T-cell (primary cell): ENCODE measurements at regions not wholly inside any gene's neighbourhood (a gene's known extent, or its start where the extent isn't known, plus 50 kb on each side); places are given as distances from the start of the nearest gene placed in this dataset.

ENCODE experiments used
- ATAC-seq, 4 experiments: fragments of 200-7000 bp in 3 of 4; fragments of 150-1000 bp in 1 of 4; cut with Tn5 transposase; replicated peaks in 1 of 4; 1 replicate in 3 of 4; 2 replicates in 1 of 4; pipeline ENCODE4 v1.10.0; 2021; ENCODE audit warnings: moderate library complexity in 3 of 4, mild to moderate bottlenecking in 2 of 4, moderate number of reproducible peaks in 1 of 4
- CTCF ChIA-PET, 2 donors: fragments of 300-600 bp; sonication (Branson Sonifier 250); formaldehyde crosslinking; loops; one replicate each; lab custom pipeline; 2022; ENCODE audit warnings: antibody characterized with exemption in 2 of 2; lab: Charles Lee
- POLR2A ChIA-PET, 2 donors: fragments of 300-600 bp; sonication (Branson Sonifier 250); formaldehyde crosslinking; loops; one replicate each; lab custom pipeline; 2022; ENCODE audit warnings: antibody characterized with exemption in 2 of 2; lab: Charles Lee
- DNase-seq, 35 experiments: peaks; one replicate each; pipeline versions ENCODE4 v3.0.0 to v3.0.0-alpha.2; 2013 to 2023
- H3K27ac ChIP-seq: one replicate; pipeline ENCODE4 v1.5.1; 2013; ENCODE audit warnings: low read length
- H3K27me3 ChIP-seq, 2 experiments: replicated peaks in 1 of 2; 1 replicate in 1 of 2; 2 replicates in 1 of 2; pipeline versions ENCODE4 v1.6.1 to v1.7.0; 2013; ENCODE audit warnings: low read length in 1 of 2, mixed read lengths in 1 of 2; ENCODE audit not compliant: control insufficient read depth in 2 of 2, insufficient read depth in 2 of 2; ENCODE audit errors: extremely low read depth in 1 of 2
- H3K36me3 ChIP-seq, 2 donors: 1 replicate in 1 of 2; 2 replicates in 1 of 2; pipeline versions ENCODE4 v1.6.1 to v1.7.0; 2013; ENCODE audit warnings: low read length in 1 of 2; ENCODE audit not compliant: control insufficient read depth in 2 of 2, insufficient read depth in 1 of 2; ENCODE audit errors: extremely low read depth in 1 of 2
- H3K4me1 ChIP-seq, 2 experiments: 1 replicate in 1 of 2; 2 replicates in 1 of 2; pipeline versions ENCODE4 v1.6.1 to v1.7.0; 2013; ENCODE audit warnings: low read length in 2 of 2, mixed read lengths in 1 of 2; ENCODE audit not compliant: insufficient read depth in 2 of 2, control insufficient read depth in 1 of 2; ENCODE audit errors: extremely low read depth in 1 of 2
- H3K4me3 ChIP-seq, 2 donors: 1 replicate in 1 of 2; 2 replicates in 1 of 2; pipeline versions ENCODE4 v1.5.1 to v1.7.0; 2013; ENCODE audit warnings: mild to moderate bottlenecking in 2 of 2, low read length in 1 of 2, moderate library complexity in 1 of 2; ENCODE audit not compliant: control insufficient read depth in 1 of 2; ENCODE audit errors: extremely low read depth in 1 of 2
- H3K9me3 ChIP-seq: 2 replicates; pipeline ENCODE4 v1.7.0; 2013
- H3K27ac Mint-ChIP-seq, 2 donors: one replicate each; pipeline ENCODE4 v1.8.0; 2020 to 2021; ENCODE audit warnings: mild to moderate bottlenecking in 2 of 2, mixed read lengths in 2 of 2
- H3K27me3 Mint-ChIP-seq, 2 donors: one replicate each; pipeline ENCODE4 v1.8.0; 2021 to 2022; ENCODE audit warnings: mixed read lengths in 2 of 2
- H3K36me3 Mint-ChIP-seq: one replicate; pipeline ENCODE4 v1.8.0; 2021; ENCODE audit warnings: mixed read lengths
- H3K4me1 Mint-ChIP-seq, 3 donors: one replicate each; pipeline ENCODE4 v1.8.0; 2020 to 2022; ENCODE audit warnings: mixed read lengths in 3 of 3, mild to moderate bottlenecking in 1 of 3
- H3K4me3 Mint-ChIP-seq, 3 donors: one replicate each; pipeline ENCODE4 v1.8.0; 2020 to 2022; ENCODE audit warnings: mild to moderate bottlenecking in 3 of 3, mixed read lengths in 3 of 3, moderate library complexity in 3 of 3
- H3K9me3 Mint-ChIP-seq, 3 donors: one replicate each; pipeline ENCODE4 v1.8.0; 2020 to 2022; ENCODE audit warnings: mixed read lengths in 3 of 3
- WGBS: methylation state at CpG from one replicate; pipeline ENCODE4 v1.1.5; 2013; ENCODE audit warnings: missing lambda C conversion rate; ENCODE audit not compliant: insufficient coverage; 5-methylcytosine and 5-hydroxymethylcytosine counted together

DNA sequence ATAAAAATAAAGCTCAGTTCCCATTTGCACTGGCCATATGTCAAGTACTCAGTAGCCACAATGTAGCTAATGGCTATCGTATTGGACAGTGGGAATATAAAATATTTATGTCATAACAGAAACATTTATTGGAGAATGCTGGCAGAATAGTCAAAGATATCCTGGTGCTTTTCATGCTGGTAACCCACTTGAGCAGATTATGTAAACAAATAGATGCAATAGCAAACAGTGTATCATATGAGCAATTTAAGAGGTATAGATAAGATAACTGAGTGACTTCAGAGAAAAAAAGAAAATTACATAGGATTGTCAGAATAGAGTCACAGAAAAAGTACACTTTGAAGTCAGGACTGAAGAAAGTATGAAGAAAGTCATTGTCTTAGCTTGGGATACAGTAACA is 426.6 kb downstream of the NDFIP2 start:
- no peak for ATAC-seq
- CTCF ChIA-PET: no interaction called here

DNA sequence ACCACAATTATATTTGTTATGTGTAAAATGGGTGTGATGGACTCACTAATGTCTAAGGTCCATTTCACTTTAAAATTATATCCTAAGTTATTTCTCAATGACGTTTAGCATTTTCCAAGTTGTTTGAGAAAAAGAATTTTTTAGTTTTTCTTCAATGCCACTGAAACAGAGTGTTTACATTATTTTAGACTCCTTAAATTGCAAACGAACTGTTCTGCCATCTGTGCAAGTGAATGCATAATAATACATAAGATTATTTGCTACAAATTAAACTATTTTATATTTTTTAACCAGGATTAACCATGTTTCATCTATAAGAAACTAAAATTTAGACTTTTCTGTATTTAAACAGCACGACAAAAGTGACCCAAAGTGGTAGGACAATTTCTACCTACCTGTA is 425.4 kb downstream of the NDFIP2 start:
- H3K27ac ChIP-seq: no peak overlapping the region
- no peaks in the 10 kb centered on the region for H3K36me3 Mint-ChIP-seq
- no peaks in the 10 kb centered on the region for H3K4me1 ChIP-seq
- no peaks in the 10 kb centered on the region for H3K27me3 Mint-ChIP-seq
- H3K4me3 ChIP-seq: no peak overlapping the region
- POLR2A ChIA-PET: no interaction called here
- no peaks in the 10 kb centered on the region for H3K9me3 Mint-ChIP-seq
- H3K36me3 ChIP-seq: no peaks in the 10 kb centered on the region
- H3K9me3 ChIP-seq: no peaks in the 10 kb centered on the region
- ATAC-seq (no peak), DNase-seq (no peak)
- no peaks in the 10 kb centered on the region for H3K4me1 Mint-ChIP-seq
- no peaks in the 10 kb centered on the region for H3K27me3 ChIP-seq
- no CpG with 5 or more reads among the region's 3 CpGs for WGBS
- no peak overlapping the region for H3K27ac Mint-ChIP-seq
- no peak overlapping the region for H3K4me3 Mint-ChIP-seq
- CTCF ChIA-PET: no interaction called here

More for the DNA sequence above, 426.6 kb downstream of the NDFIP2 start:
- Histone ChIP-seq H3K36me3 (no peaks in the 10 kb centered on the region), H3K27ac (no peak overlapping the region), H3K9me3 (no peaks in the 10 kb centered on the region), H3K27me3 (no peaks in the 10 kb centered on the region), H3K4me3 (no peak overlapping the region), H3K4me1 (no peaks in the 10 kb centered on the region)
- Mint-ChIP-seq H3K27me3 (no peaks in the 10 kb centered on the region), H3K4me3 (no peak overlapping the region), H3K36me3 (no peaks in the 10 kb centered on the region), H3K4me1 (no peaks in the 10 kb centered on the region), H3K9me3 (no peaks in the 10 kb centered on the region), H3K27ac (no peak overlapping the region)
- DNase-seq: no peak
- no CpG with 5 or more reads among the region's 1 CpG for WGBS
- POLR2A ChIA-PET: no interaction called here

DNA sequence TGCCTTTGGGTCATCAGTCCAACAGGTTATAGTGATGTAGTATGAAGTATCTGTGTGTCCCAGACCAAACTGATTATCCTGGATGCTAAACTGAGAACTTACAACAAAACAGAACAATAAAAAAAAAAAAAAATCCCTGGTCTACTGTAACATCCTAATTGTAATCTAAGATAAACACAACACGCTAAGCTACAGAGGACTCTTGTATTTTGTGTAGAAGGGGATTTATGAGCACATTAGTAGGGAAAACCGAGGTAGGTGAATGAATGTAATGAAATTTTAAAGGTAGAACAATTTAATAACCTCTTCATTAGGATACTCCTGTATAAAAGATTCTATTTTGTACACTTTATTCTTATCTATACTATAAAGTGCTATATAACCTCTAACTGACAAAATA is 424.1 kb downstream of the NDFIP2 start:
- Histone ChIP-seq H3K27me3 (no peaks in the 10 kb centered on the region), H3K4me3 (no peak overlapping the region), H3K9me3 (no peaks in the 10 kb centered on the region), H3K4me1 (no peaks in the 10 kb centered on the region), H3K36me3 (no peaks in the 10 kb centered on the region), H3K27ac (no peak overlapping the region)
- Mint-ChIP-seq H3K27ac (no peak overlapping the region), H3K27me3 (no peaks in the 10 kb centered on the region), H3K36me3 (no peaks in the 10 kb centered on the region), H3K4me1 (no peaks in the 10 kb centered on the region), H3K4me3 (no peak overlapping the region), H3K9me3 (no peaks in the 10 kb centered on the region)
- POLR2A ChIA-PET: no interaction called here
- no CpG with 5 or more reads among the region's 2 CpGs for WGBS
- DNase-seq (no peak), ATAC-seq (no peak)
- CTCF ChIA-PET: no interaction called here

DNA sequence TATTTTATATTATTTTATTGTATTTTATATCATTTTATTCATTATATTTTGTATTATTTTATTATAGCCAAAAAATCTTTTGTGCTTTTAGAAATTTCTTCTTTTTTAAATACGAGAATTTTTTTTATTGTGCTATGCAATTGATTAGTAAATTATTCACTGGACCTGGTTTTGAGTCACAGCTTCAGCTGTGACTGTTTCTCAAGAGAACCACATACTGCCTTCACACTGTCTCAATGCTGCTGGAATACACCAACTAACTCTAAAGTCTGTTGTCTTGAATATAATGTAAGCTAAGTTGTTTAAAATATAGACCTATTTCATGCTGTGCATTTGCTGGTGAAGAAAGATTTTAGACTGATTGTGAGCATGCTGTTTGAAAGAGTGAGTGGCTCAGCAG is 423.6 kb downstream of the NDFIP2 start:
- H3K27ac ChIP-seq: no peak overlapping the region
- H3K36me3 ChIP-seq: no peaks in the 10 kb centered on the region
- Mint-ChIP-seq H3K9me3 (no peaks in the 10 kb centered on the region), H3K4me3 (no peak overlapping the region), H3K27me3 (no peaks in the 10 kb centered on the region), H3K4me1 (no peaks in the 10 kb centered on the region), H3K27ac (no peak overlapping the region), H3K36me3 (no peaks in the 10 kb centered on the region)
- ChIA-PET CTCF (no interaction called here), POLR2A (no interaction called here)
- no peaks in the 10 kb centered on the region for H3K9me3 ChIP-seq
- WGBS: no CpG with 5 or more reads among the region's 1 CpG
- no peaks in the 10 kb centered on the region for H3K4me1 ChIP-seq
- no peak overlapping the region for H3K4me3 ChIP-seq
- ATAC-seq (no peak), DNase-seq (no peak)
- no peaks in the 10 kb centered on the region for H3K27me3 ChIP-seq

DNA sequence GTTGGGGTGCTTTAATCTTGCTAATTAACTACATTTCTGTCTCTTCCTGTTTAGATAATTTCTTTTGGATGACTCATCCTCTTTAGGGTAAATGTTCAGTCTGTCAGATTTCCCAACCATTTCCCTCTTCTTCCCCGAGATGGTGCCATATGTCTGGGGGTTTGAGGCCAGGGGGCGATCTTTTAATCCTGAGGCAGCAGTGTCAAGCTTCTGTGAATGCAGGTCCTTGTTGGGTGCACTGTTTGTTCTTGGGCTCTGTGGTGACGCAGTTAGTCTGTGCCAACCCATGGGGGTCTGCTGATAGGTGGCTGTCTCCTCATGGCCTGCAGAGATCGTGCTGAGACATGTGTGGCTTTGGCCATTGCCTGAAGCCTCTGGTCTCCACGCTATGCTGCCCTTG is 420.4 kb downstream of the NDFIP2 start:
- no peak overlapping the region for H3K4me3 ChIP-seq
- H3K36me3 ChIP-seq: no peaks in the 10 kb centered on the region
- Mint-ChIP-seq H3K9me3 (no peaks in the 10 kb centered on the region), H3K36me3 (no peaks in the 10 kb centered on the region), H3K27me3 (no peaks in the 10 kb centered on the region), H3K4me3 (no peak overlapping the region), H3K4me1 (no peaks in the 10 kb centered on the region), H3K27ac (no peak overlapping the region)
- H3K27me3 ChIP-seq: no peaks in the 10 kb centered on the region
- no peak overlapping the region for H3K27ac ChIP-seq
- POLR2A ChIA-PET: no interaction called here
- ATAC-seq: no peak
- 82% methylated on average over 3 of the region's 5 CpGs for WGBS
- CTCF ChIA-PET: no interaction called here
- H3K9me3 ChIP-seq: no peaks in the 10 kb centered on the region
- H3K4me1 ChIP-seq: no peaks in the 10 kb centered on the region
- no peak for DNase-seq

DNA sequence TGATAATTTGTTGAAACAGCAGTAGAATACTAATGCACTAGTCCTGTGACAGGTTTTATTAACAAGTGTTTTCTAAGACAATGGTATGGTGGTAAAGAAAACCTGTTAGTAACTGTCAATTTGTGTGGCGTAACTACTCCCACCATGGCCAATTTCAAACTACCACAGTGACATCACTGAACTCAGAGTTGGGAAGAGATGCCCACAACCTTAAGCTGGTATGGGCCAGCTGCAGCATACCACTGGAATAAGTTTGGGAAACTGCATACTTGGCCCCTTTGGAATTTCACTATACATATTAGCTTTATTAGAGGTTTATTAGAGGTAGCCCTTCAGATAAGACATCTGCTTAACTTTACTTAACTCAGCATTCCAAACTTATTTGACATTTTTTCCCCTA is 419.4 kb downstream of the NDFIP2 start:
- H3K27me3 Mint-ChIP-seq: no peaks in the 10 kb centered on the region
- DNase-seq (no peak), ATAC-seq (no peak)
- Histone ChIP-seq H3K4me1 (no peaks in the 10 kb centered on the region), H3K27ac (no peak overlapping the region), H3K9me3 (no peaks in the 10 kb centered on the region), H3K36me3 (no peaks in the 10 kb centered on the region), H3K27me3 (no peaks in the 10 kb centered on the region), H3K4me3 (no peak overlapping the region)
- ChIA-PET CTCF (no interaction called here), POLR2A (no interaction called here)
- H3K36me3 Mint-ChIP-seq: no peaks in the 10 kb centered on the region
- no peak overlapping the region for H3K4me3 Mint-ChIP-seq
- no peaks in the 10 kb centered on the region for H3K9me3 Mint-ChIP-seq
- no peak overlapping the region for H3K27ac Mint-ChIP-seq
- no CpG with 5 or more reads among the region's 1 CpG for WGBS
- H3K4me1 Mint-ChIP-seq: no peaks in the 10 kb centered on the region

DNA sequence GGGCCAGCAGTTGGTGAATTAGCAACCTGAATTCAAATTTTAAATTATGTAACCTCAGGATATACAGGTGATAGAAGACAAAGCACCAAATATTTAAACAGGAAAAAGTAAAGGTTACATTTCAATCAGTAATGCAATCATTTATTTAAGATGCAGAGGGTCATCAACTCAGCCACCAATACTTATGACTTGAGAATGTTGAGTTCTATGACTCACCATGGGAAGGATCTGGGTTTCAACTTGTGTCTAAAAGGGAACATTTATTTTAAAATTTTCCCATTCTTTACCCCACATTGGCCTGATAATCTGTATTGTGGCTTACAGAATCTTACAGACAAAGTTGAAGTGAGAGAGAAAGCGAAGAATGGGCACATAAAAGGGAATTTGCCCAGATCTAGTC is 418.0 kb downstream of the NDFIP2 start:
- H3K27me3 Mint-ChIP-seq: no peaks in the 10 kb centered on the region
- Histone ChIP-seq H3K36me3 (no peaks in the 10 kb centered on the region), H3K27me3 (no peaks in the 10 kb centered on the region), H3K4me1 (no peaks in the 10 kb centered on the region), H3K4me3 (no peak overlapping the region), H3K27ac (no peak overlapping the region), H3K9me3 (no peaks in the 10 kb centered on the region)
- H3K4me3 Mint-ChIP-seq: no peak overlapping the region
- DNase-seq (no peak), ATAC-seq (no peak)
- 100% methylated on average over 1 of the region's 1 CpG for WGBS
- no peak overlapping the region for H3K27ac Mint-ChIP-seq
- no peaks in the 10 kb centered on the region for H3K36me3 Mint-ChIP-seq
- no peaks in the 10 kb centered on the region for H3K4me1 Mint-ChIP-seq
- no peaks in the 10 kb centered on the region for H3K9me3 Mint-ChIP-seq
- ChIA-PET CTCF (no interaction called here), POLR2A (no interaction called here)
